ENCODE measurements at regions not wholly inside any gene's neighbourhood (a gene's known extent, or its start where the extent isn't known, plus 50 kb on each side); places are given as distances from the start of the nearest gene placed in this dataset.

DNA sequence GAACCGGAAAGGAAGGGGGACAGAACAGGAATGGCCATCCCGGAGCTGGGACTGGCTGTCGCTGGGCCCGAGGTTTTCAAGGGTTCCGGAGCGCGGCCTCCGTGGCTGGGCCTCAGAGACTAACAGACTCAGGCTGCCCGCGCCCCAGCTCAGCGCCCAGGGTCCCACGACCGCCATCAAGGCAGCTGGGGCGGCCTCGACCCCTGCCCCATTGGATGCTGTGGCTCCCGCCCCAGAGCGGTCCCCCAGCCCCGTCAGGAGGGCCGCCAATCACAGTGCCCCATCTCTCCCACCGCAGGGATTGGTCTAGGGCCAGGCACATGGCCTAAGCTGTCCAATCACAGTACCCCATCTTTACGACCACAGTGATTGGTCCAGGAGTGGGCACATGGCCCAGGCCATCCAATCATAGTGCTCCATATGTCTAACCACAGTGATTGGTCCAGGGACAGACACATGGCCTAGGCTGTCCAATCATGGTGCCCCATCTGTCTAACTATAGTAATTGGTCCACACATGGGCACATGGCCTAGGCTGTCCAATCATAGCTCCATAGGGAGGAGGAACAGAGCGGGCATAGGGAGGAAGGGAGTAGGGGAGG lies 105.3 kb upstream of the NKX1-1 start:
- no peak for DNase-seq (ENCODE audit: insufficient read length, low spot score, missing footprints)
- Histone ChIP-seq H3K4me3 (ENCODE audit: insufficient read depth, low read length) (no peak overlapping the region), H3K4me1 (ENCODE audit: insufficient read depth, low read length) (no peaks in the 10 kb centered on the region), H3K36me3 (ENCODE audit: insufficient read depth, low read length) (no peaks in the 10 kb centered on the region), H3K27me3 (ENCODE audit: insufficient read depth, low read length) (peaks cover 8% of the 10 kb centered on the region), H3K9me3 (ENCODE audit: low read depth, low read length) (no peaks in the 10 kb centered on the region), H3K79me2 (ENCODE audit: insufficient read depth, low read length) (no peaks in the 10 kb centered on the region), H2AFZ (ENCODE audit: low read length) (no peak overlapping the region), H4K20me1 (ENCODE audit: insufficient read depth, low read length) (no peaks in the 10 kb centered on the region), H3K4me2 (ENCODE audit: insufficient read depth, low read length) (no peak overlapping the region), H3K27ac (ENCODE audit: low read depth, low read length) (no peak overlapping the region)
- TF ChIP-seq, protein P1, sequence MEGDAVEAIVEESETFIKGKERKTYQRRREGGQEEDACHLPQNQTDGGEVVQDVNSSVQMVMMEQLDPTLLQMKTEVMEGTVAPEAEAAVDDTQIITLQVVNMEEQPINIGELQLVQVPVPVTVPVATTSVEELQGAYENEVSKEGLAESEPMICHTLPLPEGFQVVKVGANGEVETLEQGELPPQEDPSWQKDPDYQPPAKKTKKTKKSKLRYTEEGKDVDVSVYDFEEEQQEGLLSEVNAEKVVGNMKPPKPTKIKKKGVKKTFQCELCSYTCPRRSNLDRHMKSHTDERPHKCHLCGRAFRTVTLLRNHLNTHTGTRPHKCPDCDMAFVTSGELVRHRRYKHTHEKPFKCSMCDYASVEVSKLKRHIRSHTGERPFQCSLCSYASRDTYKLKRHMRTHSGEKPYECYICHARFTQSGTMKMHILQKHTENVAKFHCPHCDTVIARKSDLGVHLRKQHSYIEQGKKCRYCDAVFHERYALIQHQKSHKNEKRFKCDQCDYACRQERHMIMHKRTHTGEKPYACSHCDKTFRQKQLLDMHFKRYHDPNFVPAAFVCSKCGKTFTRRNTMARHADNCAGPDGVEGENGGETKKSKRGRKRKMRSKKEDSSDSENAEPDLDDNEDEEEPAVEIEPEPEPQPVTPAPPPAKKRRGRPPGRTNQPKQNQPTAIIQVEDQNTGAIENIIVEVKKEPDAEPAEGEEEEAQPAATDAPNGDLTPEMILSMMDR (IDR thresholded peaks at IDR 0.05; ENCODE audit: extremely low read depth, low read depth, low read length): no peak

DNA sequence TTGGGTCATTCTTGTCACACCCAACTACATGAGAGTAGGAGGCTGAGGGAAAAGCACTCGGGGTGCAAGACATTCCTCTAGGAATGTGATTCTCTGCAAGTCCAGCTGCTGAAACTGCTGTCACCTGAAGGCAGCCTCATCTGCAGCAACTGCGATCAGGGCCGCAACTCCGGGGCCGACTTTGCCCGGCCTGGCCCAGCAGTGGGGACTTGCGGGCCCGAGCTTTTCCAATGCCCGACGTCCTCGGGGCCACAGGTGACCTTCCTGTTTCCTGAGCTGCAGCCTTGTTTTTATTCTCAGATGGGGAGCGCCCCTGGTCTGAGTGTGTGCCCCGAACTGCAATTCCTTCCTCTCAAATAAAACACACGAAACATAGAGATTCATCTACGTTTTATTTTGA lies 104.7 kb upstream of the NKX1-1 start:
- Histone ChIP-seq H3K27me3 (ENCODE audit: insufficient read depth, low read length) (peaks cover 12% of the 10 kb centered on the region), H3K4me2 (ENCODE audit: insufficient read depth, low read length) (no peak overlapping the region), H3K36me3 (ENCODE audit: insufficient read depth, low read length) (no peaks in the 10 kb centered on the region), H3K9me3 (ENCODE audit: low read depth, low read length) (no peaks in the 10 kb centered on the region), H3K79me2 (ENCODE audit: insufficient read depth, low read length) (no peaks in the 10 kb centered on the region), H3K27ac (ENCODE audit: low read depth, low read length) (no peak overlapping the region), H3K4me3 (ENCODE audit: insufficient read depth, low read length) (no peak overlapping the region), H2AFZ (ENCODE audit: low read length) (no peak overlapping the region), H4K20me1 (ENCODE audit: insufficient read depth, low read length) (no peaks in the 10 kb centered on the region), H3K4me1 (ENCODE audit: insufficient read depth, low read length) (no peaks in the 10 kb centered on the region)
- TF ChIP-seq, protein P1 (IDR thresholded peaks at IDR 0.05; ENCODE audit: extremely low read depth, low read depth, low read length): no peak
- no peak for DNase-seq (ENCODE audit: insufficient read length, low spot score, missing footprints)

DNA sequence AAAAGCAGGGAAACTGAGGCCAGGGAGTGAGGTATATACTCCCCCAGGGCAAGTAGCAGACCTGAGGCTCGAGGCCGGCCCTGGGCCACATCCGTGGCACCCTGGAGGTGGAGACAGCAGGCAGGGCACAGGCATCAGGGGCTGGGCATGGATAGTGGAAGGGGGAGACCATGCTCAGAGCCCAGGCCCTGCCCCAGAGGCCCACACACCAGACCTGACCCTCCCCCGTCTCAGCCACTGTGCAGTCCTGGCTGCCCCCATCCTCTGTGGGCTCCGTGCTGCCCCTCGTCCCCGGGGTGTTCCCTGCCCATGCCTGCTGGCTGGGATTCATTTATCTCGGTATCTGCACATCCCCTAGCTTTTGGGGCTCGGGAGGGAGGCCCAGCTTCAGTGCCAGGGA lies 103.1 kb upstream of the NKX1-1 start:
- Histone ChIP-seq H3K79me2 (ENCODE audit: insufficient read depth, low read length) (no peaks in the 10 kb centered on the region), H2AFZ (ENCODE audit: low read length) (no peak overlapping the region), H4K20me1 (ENCODE audit: insufficient read depth, low read length) (no peaks in the 10 kb centered on the region), H3K36me3 (ENCODE audit: insufficient read depth, low read length) (no peaks in the 10 kb centered on the region), H3K9me3 (ENCODE audit: low read depth, low read length) (no peaks in the 10 kb centered on the region), H3K4me1 (ENCODE audit: insufficient read depth, low read length) (no peaks in the 10 kb centered on the region), H3K4me3 (ENCODE audit: insufficient read depth, low read length) (no peak overlapping the region), H3K27me3 (ENCODE audit: insufficient read depth, low read length) (peaks cover 12% of the 10 kb centered on the region), H3K27ac (ENCODE audit: low read depth, low read length) (no peak overlapping the region), H3K4me2 (ENCODE audit: insufficient read depth, low read length) (no peak overlapping the region)
- DNase-seq (ENCODE audit: insufficient read length, low spot score, missing footprints): no peak
- TF ChIP-seq, protein P1 (IDR thresholded peaks at IDR 0.05; ENCODE audit: extremely low read depth, low read depth, low read length): no peak

DNA sequence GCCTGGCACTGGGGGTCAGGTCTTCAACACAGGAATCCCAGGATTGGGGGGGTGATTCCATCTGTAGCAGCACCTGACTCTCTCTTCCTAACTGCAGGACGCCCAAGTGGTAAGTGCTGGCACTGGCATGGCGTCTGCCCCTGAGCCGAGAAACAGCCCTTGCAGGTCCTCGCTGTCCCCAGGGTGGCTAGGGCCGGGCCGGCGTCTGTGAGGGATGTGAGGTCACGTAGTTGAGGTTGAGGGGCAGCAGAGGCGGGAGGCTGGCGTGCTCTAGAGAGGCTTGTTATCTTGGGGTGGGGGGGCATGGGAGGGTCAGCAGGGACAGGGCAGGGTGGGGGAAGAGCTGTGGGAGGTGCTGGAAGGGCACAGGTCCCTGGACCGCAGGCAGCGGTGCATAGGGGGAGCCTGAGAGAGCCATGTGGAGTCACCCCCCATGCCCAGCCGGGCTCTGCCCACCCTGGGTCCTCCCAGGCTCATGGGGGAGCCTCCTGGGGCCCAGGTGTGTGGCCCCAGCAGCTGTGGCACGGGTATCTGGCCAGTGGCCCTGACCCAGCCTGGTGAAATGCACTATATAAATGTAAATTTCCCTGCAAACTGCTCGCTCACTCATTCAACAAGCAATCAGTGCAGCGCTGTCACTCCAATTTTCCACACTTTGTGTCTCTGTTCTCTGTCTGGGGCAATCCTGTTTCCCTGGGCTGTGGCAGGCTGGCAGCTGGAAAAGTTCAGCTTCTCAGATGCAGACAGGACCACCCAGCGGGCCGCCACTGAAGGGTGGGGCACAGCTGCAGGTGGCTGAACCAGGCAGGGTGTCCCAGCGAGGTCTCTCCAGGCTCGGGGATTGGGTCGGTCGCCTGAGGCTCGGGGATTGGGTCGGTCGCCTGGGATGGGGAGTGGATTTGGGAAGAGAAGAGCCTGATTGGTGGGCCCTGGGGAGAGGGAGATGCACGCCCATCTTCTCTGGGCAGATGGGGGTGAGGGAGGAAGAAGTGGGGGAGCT lies 102.2 kb upstream of the NKX1-1 start:
- no peaks in the 10 kb centered on the region for H3K4me1 ChIP-seq (ENCODE audit: insufficient read depth, low read length)
- no peaks in the 10 kb centered on the region for H3K9me3 ChIP-seq (ENCODE audit: low read depth, low read length)
- H3K4me3 ChIP-seq (ENCODE audit: insufficient read depth, low read length): no peak overlapping the region
- peak; percentile 64 for DNase-seq (ENCODE audit: insufficient read length, low spot score, missing footprints)
- no peaks in the 10 kb centered on the region for H4K20me1 ChIP-seq (ENCODE audit: insufficient read depth, low read length)
- H3K27ac ChIP-seq (ENCODE audit: low read depth, low read length): no peak overlapping the region
- no peak overlapping the region for H2AFZ ChIP-seq (ENCODE audit: low read length)
- H3K4me2 ChIP-seq (ENCODE audit: insufficient read depth, low read length): no peak overlapping the region
- no peaks in the 10 kb centered on the region for H3K36me3 ChIP-seq (ENCODE audit: insufficient read depth, low read length)
- H3K27me3 ChIP-seq (ENCODE audit: insufficient read depth, low read length): peaks cover 7% of the 10 kb centered on the region
- TF ChIP-seq, protein P1 (IDR thresholded peaks at IDR 0.05; ENCODE audit: extremely low read depth, low read depth, low read length): no peak
- H3K79me2 ChIP-seq (ENCODE audit: insufficient read depth, low read length): no peaks in the 10 kb centered on the region

All from osteoblast (primary cell).